Panc1 (cell line): ENCODE measurements at regions not wholly inside any gene's neighbourhood (a gene's known extent, or its start where the extent isn't known, plus 50 kb on each side); places are given as distances from the start of the nearest gene placed in this dataset.

ENCODE experiments used
- ATAC-seq: fragments of 200-7000 bp; cut with Tn5 transposase; 2 replicates; pipeline ENCODE4 v1.9.1; 2020; ENCODE audit warnings: mild to moderate bottlenecking, moderate library complexity
- BruUV-seq: library from RNA; stranded (reverse); fragments of 400-500 nt; replicated peaks from 2 replicates; lab custom pipeline; 2021; lab: Mats Ljungman, UMichigan
- CTCF ChIA-PET: fragments of 300-600 bp; sonication (Branson Sonifier 250); formaldehyde crosslinking; loops from one replicate; lab custom pipeline; 2022; ENCODE audit warnings: antibody characterized with exemption; lab: Charles Lee
- POLR2A ChIA-PET: fragments of 300-600 bp; sonication (Branson Sonifier 250); formaldehyde crosslinking; loops from one replicate; lab custom pipeline; 2022; ENCODE audit warnings: antibody characterized with exemption; lab: Charles Lee
- DNase-seq: peaks from one replicate; pipeline ENCODE4 v3.0.0-alpha.2; 2010; ENCODE audit warnings: low read depth, low spot score
- H3K27ac ChIP-seq: 2 replicates; pipeline ENCODE4 v1.5.1; 2011; ENCODE audit warnings: mild to moderate bottlenecking, low read length, inconsistent platforms
- H3K27me3 ChIP-seq: fragments of 200-500 bp; sonication (Bioruptor generic); 2 replicates; pipeline ENCODE4 v1.6.0; 2014; ENCODE audit warnings: low read length, inconsistent platforms; ENCODE audit not compliant: control insufficient read depth, insufficient read depth
- H3K36me3 ChIP-seq: fragments of 200-500 bp; sonication (Bioruptor generic); 2 replicates; pipeline ENCODE4 v1.5.1; 2014; ENCODE audit warnings: inconsistent platforms, mild to moderate bottlenecking, low read length, moderate library complexity; ENCODE audit not compliant: control insufficient read depth, insufficient read depth
- H3K4me1 ChIP-seq: 2 replicates; pipeline ENCODE4 v1.5.1; 2011; ENCODE audit warnings: inconsistent platforms, mild to moderate bottlenecking, low read length, moderate library complexity; ENCODE audit not compliant: control insufficient read depth, insufficient read depth
- H3K4me3 ChIP-seq, 2 experiments: 2 replicates each; pipeline ENCODE4 v1.5.1; 2011 to 2012; ENCODE audit warnings: low read depth in 2 of 2, low read length in 2 of 2, mild to moderate bottlenecking in 2 of 2, inconsistent platforms in 1 of 2, moderate library complexity in 1 of 2
- H3K9me3 ChIP-seq: fragments of 200-500 bp; sonication (Bioruptor generic); 2 replicates; pipeline ENCODE4 v1.5.1; 2014; ENCODE audit warnings: low read depth, mild to moderate bottlenecking, inconsistent platforms, low read length, moderate library complexity; ENCODE audit not compliant: control insufficient read depth, insufficient read depth
- POLR2AphosphoS5 ChIP-seq: IDR thresholded peaks from 2 replicates; pipeline ENCODE4 v1.6.1; 2012; ENCODE audit warnings: mild to moderate bottlenecking, low read depth, low read length, moderate library complexity
- SIN3A ChIP-seq: IDR thresholded peaks from 2 replicates; pipeline ENCODE4 v1.6.1; 2012; ENCODE audit warnings: low read depth, mild to moderate bottlenecking, low read length, moderate library complexity, borderline replicate concordance; ENCODE audit not compliant: insufficient read depth
- TCF7L2 ChIP-seq: IDR thresholded peaks from 2 replicates; pipeline ENCODE4 v1.6.1; 2011; ENCODE audit warnings: mild to moderate bottlenecking, low read depth, low read length, inconsistent platforms
- in situ Hi-C: cut with HindIII; loops from 2 replicates; pipeline ENCODE4 v1.10.0; 2016; ENCODE audit warnings: low sequenced_read_pairs, low pct_unique_long_range_greater_than_20kb
- intact Hi-C: fragments of 100-400 bp; cut with micrococcal nuclease; formaldehyde crosslinking; loops from one replicate; pipeline ENCODE4 v1.10.0; 2022; ENCODE audit not compliant: unreplicated experiment
- TF ChIP-seq, protein P1 (sequence below), 2 experiments: IDR thresholded peaks; 2 replicates each; pipeline ENCODE4 v1.6.1; 2011 to 2012; ENCODE audit warnings: low read depth in 2 of 2, control low read depth in 1 of 2, low read length in 1 of 2, mild to moderate bottlenecking in 1 of 2, moderate library complexity in 1 of 2; ENCODE audit not compliant: insufficient read depth in 1 of 2
- TF ChIP-seq, protein P2 (sequence below): fragments of 450-650 bp; IDR thresholded peaks from 2 replicates; pipeline ENCODE4 v1.5.1; 2017; ENCODE audit warnings: mild to moderate bottlenecking

DNA sequence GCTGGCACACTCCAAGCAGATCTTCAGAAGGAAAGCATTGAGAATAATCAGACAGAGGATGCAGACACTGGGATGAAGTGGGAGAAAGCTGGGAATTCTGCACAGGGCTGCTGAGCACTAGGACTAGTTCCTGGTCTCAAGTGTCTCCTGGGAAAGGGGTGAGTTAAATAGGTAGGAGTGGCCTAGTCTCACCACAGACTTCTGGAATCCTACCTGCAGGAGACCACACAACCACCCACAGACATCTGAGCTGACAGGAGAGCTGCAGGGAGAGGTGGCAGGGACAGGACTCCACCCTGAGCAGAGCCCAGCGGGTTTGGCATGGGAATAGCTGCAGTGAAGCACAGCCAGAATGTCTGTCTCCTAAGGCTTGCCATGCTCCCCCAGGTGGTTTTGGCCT is 95.1 kb upstream of the GALNTL6 start:
- CTCF ChIA-PET = no interaction called here
- intact Hi-C loops = no loop called here
- POLR2A ChIA-PET = no interaction called here

GRCh38 chr4:171717231-171717741 is 95.9 kb upstream of the GALNTL6 start:
- H3K9me3 ChIP-seq = no peaks in the 10 kb centered on the region
- no peaks in the 10 kb centered on the region for H3K36me3 ChIP-seq
- CTCF ChIA-PET = no interaction called here
- ATAC-seq (no peak), DNase-seq (no peak)
- no peak overlapping the region for H3K4me3 ChIP-seq
- BruUV-seq = no TSS peak
- intact Hi-C loops = no loop called here
- no peak overlapping the region for H3K27ac ChIP-seq
- TF ChIP-seq TCF7L2 (no peak), POLR2AphosphoS5 (no peak), SIN3A (no peak)
- TF ChIP-seq, protein P1, sequence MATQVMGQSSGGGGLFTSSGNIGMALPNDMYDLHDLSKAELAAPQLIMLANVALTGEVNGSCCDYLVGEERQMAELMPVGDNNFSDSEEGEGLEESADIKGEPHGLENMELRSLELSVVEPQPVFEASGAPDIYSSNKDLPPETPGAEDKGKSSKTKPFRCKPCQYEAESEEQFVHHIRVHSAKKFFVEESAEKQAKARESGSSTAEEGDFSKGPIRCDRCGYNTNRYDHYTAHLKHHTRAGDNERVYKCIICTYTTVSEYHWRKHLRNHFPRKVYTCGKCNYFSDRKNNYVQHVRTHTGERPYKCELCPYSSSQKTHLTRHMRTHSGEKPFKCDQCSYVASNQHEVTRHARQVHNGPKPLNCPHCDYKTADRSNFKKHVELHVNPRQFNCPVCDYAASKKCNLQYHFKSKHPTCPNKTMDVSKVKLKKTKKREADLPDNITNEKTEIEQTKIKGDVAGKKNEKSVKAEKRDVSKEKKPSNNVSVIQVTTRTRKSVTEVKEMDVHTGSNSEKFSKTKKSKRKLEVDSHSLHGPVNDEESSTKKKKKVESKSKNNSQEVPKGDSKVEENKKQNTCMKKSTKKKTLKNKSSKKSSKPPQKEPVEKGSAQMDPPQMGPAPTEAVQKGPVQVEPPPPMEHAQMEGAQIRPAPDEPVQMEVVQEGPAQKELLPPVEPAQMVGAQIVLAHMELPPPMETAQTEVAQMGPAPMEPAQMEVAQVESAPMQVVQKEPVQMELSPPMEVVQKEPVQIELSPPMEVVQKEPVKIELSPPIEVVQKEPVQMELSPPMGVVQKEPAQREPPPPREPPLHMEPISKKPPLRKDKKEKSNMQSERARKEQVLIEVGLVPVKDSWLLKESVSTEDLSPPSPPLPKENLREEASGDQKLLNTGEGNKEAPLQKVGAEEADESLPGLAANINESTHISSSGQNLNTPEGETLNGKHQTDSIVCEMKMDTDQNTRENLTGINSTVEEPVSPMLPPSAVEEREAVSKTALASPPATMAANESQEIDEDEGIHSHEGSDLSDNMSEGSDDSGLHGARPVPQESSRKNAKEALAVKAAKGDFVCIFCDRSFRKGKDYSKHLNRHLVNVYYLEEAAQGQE (IDR thresholded peaks at IDR 0.05; ENCODE audit: insufficient read depth in 1 of 2, low read depth in 2 of 2, low read length in 1 of 2) = no peak
- TF ChIP-seq, protein P2, sequence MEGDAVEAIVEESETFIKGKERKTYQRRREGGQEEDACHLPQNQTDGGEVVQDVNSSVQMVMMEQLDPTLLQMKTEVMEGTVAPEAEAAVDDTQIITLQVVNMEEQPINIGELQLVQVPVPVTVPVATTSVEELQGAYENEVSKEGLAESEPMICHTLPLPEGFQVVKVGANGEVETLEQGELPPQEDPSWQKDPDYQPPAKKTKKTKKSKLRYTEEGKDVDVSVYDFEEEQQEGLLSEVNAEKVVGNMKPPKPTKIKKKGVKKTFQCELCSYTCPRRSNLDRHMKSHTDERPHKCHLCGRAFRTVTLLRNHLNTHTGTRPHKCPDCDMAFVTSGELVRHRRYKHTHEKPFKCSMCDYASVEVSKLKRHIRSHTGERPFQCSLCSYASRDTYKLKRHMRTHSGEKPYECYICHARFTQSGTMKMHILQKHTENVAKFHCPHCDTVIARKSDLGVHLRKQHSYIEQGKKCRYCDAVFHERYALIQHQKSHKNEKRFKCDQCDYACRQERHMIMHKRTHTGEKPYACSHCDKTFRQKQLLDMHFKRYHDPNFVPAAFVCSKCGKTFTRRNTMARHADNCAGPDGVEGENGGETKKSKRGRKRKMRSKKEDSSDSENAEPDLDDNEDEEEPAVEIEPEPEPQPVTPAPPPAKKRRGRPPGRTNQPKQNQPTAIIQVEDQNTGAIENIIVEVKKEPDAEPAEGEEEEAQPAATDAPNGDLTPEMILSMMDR = no peak
- H3K4me1 ChIP-seq = no peaks in the 10 kb centered on the region
- POLR2A ChIA-PET = no interaction called here
- in situ Hi-C loops = no loop called here
- no peaks in the 10 kb centered on the region for H3K27me3 ChIP-seq

More for the DNA sequence above, 95.1 kb upstream of the GALNTL6 start:
- Histone ChIP-seq H3K4me3 (no peak overlapping the region), H3K4me1 (no peaks in the 10 kb centered on the region), H3K9me3 (no peaks in the 10 kb centered on the region), H3K36me3 (no peaks in the 10 kb centered on the region), H3K27ac (no peak overlapping the region), H3K27me3 (no peaks in the 10 kb centered on the region)
- ATAC-seq (no peak), DNase-seq (no peak)
- TF ChIP-seq, protein P1 (IDR thresholded peaks at IDR 0.05; ENCODE audit: insufficient read depth in 1 of 2, low read depth in 2 of 2, low read length in 1 of 2) = no peak
- no peak for TF ChIP-seq POLR2AphosphoS5
- TF ChIP-seq, protein P2 = no peak
- no peak for TF ChIP-seq SIN3A
- no peak for TF ChIP-seq TCF7L2
- in situ Hi-C loops = no loop called here
- no TSS peak for BruUV-seq
